ENCODE measurements at regions not wholly inside any gene's neighbourhood (a gene's known extent, or its start where the extent isn't known, plus 50 kb on each side); places are given as distances from the start of the nearest gene placed in this dataset.

DNA sequence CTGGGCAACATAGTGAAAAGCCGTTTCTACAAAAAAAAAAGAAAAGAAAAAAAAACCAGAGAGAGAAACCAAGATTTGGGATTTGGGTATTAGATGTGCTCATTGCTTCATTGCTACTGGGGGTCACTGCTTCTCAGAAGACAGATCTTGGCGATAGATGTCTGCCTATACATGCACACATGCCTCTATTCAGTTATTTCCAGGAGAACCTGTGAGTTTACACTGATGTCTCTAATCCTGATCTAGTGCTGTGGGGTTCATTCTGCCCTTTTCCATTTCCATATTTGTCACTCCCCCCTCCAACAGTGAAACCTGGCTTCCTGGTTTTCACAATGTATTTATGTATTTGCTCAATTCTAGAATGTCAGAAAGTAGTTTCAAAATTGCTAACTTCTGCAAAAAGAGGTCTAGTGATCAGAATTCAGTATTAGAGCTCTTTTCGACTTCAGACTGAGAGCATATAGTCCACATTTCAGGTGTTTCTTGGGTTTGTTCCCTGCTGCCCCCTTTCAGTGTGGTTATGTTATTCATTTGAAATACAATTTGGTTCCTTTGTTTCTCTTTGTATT, 111.0 kb downstream of the SLC25A47 start:
- no peak for ATAC-seq
- no peak for FAIRE-seq
- Histone ChIP-seq H4K20me1 (replicated peaks; ENCODE audit: control insufficient read depth, insufficient read depth, low read length) (no peaks in the 10 kb centered on the region), H3K4me2 (ENCODE audit: insufficient read depth, low read length) (no peak overlapping the region), H3K27ac (ENCODE audit: extremely low read depth, low read depth, low read length) (no peak overlapping the region), H3K9me3 (replicated peaks; ENCODE audit: control insufficient read depth, insufficient read depth, low read depth, low read length) (no peaks in the 10 kb centered on the region), H3K4me1 (replicated peaks in 1 of 2; ENCODE audit: control insufficient read depth in 2 of 2, insufficient read depth in 2 of 2, low read length in 2 of 2) (peaks cover 2 to 3% of the 10 kb centered on the region in 2 experiments; a peak in 4 of 5 replicates), H3K9ac (ENCODE audit: insufficient read depth in 1 of 2, low read depth in 2 of 2, low read length in 2 of 2) (no peak overlapping the region), H3K9me1 (ENCODE audit: control insufficient read depth, insufficient read depth, low read length) (peaks cover under 1% of the 10 kb centered on the region), H2AFZ (ENCODE audit: low read depth, low read length) (no peak overlapping the region), H3K4me3 (no peak overlapping the region), H3K36me3 (ENCODE audit: control insufficient read depth, insufficient read depth, low read length) (no peaks in the 10 kb centered on the region), H3K79me2 (ENCODE audit: control insufficient read depth, insufficient read depth, low read length) (no peaks in the 10 kb centered on the region), H3K27me3 (ENCODE audit: control insufficient read depth in 2 of 2, insufficient read depth in 2 of 2, low read length in 2 of 2) (no peaks in the 10 kb centered on the region)
- POLR2A ChIA-PET, result no interaction called here
- CTCF ChIA-PET (ENCODE audit: low intra/inter-chr PET ratio), result no interaction called here
- DNase-seq (ENCODE audit: extremely low read depth in 1 of 4, low spot score in 3 of 4), result no peak
- in situ Hi-C loops (cut with MboI), result no loop called here
- whole genome bisulfite sequencing (ENCODE audit: insufficient coverage, low coverage, missing lambda C conversion rate), result 35% methylated on average over 2 of the region's 3 CpGs
- intact Hi-C loops (cut with micrococcal nuclease), result no loop called here
- BruUV-seq (replicated peaks), result no TSS peak
- no peak for TF ChIP-seq TAF15 (IDR thresholded peaks at IDR 0.05; ENCODE audit: low read depth, low read length)
- TF ChIP-seq IRF9 (tag; IDR thresholded peaks at IDR 0.05), result no peak
- peak; percentile 73 for TF ChIP-seq PRDM10 (IDR thresholded peaks at IDR 0.05; ENCODE audit: partially characterized antibody)
